H1 (cell line): ENCODE measurements at regions not wholly inside any gene's neighbourhood (a gene's known extent, or its start where the extent isn't known, plus 50 kb on each side); places are given as distances from the start of the nearest gene placed in this dataset.

Source experiments
- BRCA1 ChIP-seq: IDR thresholded peaks from 2 replicates; pipeline ENCODE4 v1.6.1; 2012; ENCODE audit warnings: low read depth, low read length, improper control_type of control experiment
- PHF8 ChIP-seq: fragments of 200-600 bp; sonication (generic); conservative IDR thresholded peaks from 2 replicates; pipeline ENCODE4 v1.7.1; 2012; ENCODE audit warnings: low read depth, mild to moderate bottlenecking, inconsistent platforms, low read length, moderate library complexity
- SP1 ChIP-seq: IDR thresholded peaks from 2 replicates; pipeline ENCODE4 v1.6.1; 2011; ENCODE audit warnings: low read depth, low read length
- TF ChIP-seq, protein P1 (sequence below): fragments of 300-600 bp; sonication (generic); IDR thresholded peaks from 2 replicates; pipeline ENCODE4 v1.7.1; 2012; ENCODE audit warnings: low read length, moderate library complexity, mild to moderate bottlenecking, inconsistent platforms; ENCODE audit not compliant: insufficient replicate concordance
- TF ChIP-seq, protein P2 (sequence below): IDR thresholded peaks from 2 replicates; pipeline ENCODE4 v1.6.1; 2011; ENCODE audit warnings: low read length, improper control_type of control experiment

DNA sequence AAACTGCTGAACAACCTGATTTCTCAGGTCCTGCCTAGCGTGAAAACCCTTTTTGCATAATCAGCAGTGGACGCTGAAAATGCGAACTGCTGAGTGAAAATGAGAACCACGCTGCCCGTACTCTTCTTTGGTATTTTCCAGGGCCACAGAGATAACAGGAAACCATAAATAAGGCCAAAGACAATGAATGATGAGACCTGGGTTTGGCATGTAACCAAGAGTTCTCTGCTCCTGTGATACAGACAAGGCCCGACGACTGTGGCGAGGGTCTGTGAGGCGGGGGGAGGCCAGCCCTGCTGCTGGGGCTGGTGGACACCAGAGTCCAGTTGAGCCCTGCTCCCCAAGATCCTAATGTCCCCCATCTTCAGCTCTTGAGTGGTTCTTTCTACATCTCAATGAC lies 236.0 kb downstream of the WDR11 start (continued):
- TF ChIP-seq, protein P1, sequence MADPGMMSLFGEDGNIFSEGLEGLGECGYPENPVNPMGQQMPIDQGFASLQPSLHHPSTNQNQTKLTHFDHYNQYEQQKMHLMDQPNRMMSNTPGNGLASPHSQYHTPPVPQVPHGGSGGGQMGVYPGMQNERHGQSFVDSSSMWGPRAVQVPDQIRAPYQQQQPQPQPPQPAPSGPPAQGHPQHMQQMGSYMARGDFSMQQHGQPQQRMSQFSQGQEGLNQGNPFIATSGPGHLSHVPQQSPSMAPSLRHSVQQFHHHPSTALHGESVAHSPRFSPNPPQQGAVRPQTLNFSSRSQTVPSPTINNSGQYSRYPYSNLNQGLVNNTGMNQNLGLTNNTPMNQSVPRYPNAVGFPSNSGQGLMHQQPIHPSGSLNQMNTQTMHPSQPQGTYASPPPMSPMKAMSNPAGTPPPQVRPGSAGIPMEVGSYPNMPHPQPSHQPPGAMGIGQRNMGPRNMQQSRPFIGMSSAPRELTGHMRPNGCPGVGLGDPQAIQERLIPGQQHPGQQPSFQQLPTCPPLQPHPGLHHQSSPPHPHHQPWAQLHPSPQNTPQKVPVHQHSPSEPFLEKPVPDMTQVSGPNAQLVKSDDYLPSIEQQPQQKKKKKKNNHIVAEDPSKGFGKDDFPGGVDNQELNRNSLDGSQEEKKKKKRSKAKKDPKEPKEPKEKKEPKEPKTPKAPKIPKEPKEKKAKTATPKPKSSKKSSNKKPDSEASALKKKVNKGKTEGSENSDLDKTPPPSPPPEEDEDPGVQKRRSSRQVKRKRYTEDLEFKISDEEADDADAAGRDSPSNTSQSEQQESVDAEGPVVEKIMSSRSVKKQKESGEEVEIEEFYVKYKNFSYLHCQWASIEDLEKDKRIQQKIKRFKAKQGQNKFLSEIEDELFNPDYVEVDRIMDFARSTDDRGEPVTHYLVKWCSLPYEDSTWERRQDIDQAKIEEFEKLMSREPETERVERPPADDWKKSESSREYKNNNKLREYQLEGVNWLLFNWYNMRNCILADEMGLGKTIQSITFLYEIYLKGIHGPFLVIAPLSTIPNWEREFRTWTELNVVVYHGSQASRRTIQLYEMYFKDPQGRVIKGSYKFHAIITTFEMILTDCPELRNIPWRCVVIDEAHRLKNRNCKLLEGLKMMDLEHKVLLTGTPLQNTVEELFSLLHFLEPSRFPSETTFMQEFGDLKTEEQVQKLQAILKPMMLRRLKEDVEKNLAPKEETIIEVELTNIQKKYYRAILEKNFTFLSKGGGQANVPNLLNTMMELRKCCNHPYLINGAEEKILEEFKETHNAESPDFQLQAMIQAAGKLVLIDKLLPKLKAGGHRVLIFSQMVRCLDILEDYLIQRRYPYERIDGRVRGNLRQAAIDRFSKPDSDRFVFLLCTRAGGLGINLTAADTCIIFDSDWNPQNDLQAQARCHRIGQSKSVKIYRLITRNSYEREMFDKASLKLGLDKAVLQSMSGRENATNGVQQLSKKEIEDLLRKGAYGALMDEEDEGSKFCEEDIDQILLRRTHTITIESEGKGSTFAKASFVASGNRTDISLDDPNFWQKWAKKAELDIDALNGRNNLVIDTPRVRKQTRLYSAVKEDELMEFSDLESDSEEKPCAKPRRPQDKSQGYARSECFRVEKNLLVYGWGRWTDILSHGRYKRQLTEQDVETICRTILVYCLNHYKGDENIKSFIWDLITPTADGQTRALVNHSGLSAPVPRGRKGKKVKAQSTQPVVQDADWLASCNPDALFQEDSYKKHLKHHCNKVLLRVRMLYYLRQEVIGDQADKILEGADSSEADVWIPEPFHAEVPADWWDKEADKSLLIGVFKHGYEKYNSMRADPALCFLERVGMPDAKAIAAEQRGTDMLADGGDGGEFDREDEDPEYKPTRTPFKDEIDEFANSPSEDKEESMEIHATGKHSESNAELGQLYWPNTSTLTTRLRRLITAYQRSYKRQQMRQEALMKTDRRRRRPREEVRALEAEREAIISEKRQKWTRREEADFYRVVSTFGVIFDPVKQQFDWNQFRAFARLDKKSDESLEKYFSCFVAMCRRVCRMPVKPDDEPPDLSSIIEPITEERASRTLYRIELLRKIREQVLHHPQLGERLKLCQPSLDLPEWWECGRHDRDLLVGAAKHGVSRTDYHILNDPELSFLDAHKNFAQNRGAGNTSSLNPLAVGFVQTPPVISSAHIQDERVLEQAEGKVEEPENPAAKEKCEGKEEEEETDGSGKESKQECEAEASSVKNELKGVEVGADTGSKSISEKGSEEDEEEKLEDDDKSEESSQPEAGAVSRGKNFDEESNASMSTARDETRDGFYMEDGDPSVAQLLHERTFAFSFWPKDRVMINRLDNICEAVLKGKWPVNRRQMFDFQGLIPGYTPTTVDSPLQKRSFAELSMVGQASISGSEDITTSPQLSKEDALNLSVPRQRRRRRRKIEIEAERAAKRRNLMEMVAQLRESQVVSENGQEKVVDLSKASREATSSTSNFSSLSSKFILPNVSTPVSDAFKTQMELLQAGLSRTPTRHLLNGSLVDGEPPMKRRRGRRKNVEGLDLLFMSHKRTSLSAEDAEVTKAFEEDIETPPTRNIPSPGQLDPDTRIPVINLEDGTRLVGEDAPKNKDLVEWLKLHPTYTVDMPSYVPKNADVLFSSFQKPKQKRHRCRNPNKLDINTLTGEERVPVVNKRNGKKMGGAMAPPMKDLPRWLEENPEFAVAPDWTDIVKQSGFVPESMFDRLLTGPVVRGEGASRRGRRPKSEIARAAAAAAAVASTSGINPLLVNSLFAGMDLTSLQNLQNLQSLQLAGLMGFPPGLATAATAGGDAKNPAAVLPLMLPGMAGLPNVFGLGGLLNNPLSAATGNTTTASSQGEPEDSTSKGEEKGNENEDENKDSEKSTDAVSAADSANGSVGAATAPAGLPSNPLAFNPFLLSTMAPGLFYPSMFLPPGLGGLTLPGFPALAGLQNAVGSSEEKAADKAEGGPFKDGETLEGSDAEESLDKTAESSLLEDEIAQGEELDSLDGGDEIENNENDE = no peak
- TF ChIP-seq SP1 (no peak), BRCA1 (no peak), PHF8 (no peak)
- TF ChIP-seq, protein P2, sequence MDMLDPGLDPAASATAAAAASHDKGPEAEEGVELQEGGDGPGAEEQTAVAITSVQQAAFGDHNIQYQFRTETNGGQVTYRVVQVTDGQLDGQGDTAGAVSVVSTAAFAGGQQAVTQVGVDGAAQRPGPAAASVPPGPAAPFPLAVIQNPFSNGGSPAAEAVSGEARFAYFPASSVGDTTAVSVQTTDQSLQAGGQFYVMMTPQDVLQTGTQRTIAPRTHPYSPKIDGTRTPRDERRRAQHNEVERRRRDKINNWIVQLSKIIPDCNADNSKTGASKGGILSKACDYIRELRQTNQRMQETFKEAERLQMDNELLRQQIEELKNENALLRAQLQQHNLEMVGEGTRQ = no peak
